Activated CD8-positive, alpha-beta memory T cell treated with anti-CD3 and anti-CD28 coated beads, Interleukin-2, amount 50 U/mL, for 24 hours (primary cell): ENCODE measurements at regions not wholly inside any gene's neighbourhood (a gene's known extent, or its start where the extent isn't known, plus 50 kb on each side); places are given as distances from the start of the nearest gene placed in this dataset.
"Not testable (repeated sequence)": the region's sequence is repeated elsewhere in the genome, so short reads cannot be mapped to it uniquely, and the experiment has no call there.

Experiments used
- DNase-seq: peaks from one replicate; pipeline ENCODE4 v3.0.0-alpha.2; 2020; ENCODE audit errors: extremely low read depth

GRCh38 chr9:106218854-106219253 lies 524.5 kb downstream of the TMEM38B start:
- no peak for DNase-seq

- DNase-seq = no peak
These were observed 526.1 kb downstream of the TMEM38B start for GRCh38 chr9:106220415-106220814.

- no peak for DNase-seq
These were observed 534.5 kb downstream of the TMEM38B start for GRCh38 chr9:106228861-106229260.

- no peak for DNase-seq
These were observed 538.8 kb downstream of the TMEM38B start for GRCh38 chr9:106233116-106233515.

- not testable (repeated sequence) for DNase-seq
These were observed 566.6 kb downstream of the TMEM38B start for GRCh38 chr9:106260908-106261307.

GRCh38 chr9:106277966-106278365 lies 583.6 kb downstream of the TMEM38B start:
- DNase-seq = no peak

- DNase-seq = no peak
These were observed 579.2 kb upstream of the ZNF462 start for GRCh38 chr9:106283769-106284168.

GRCh38 chr9:106284296-106284695 lies 578.7 kb upstream of the ZNF462 start:
- no peak for DNase-seq

GRCh38 chr9:106286249-106286648 lies 576.7 kb upstream of the ZNF462 start:
- no peak for DNase-seq

- DNase-seq = no peak
These were observed 575.8 kb upstream of the ZNF462 start for GRCh38 chr9:106287091-106287631.

- DNase-seq = no peak
These were observed 575.2 kb upstream of the ZNF462 start for GRCh38 chr9:106287731-106288130.

- DNase-seq = no peak
These were observed 574.3 kb upstream of the ZNF462 start for GRCh38 chr9:106288689-106289088.

GRCh38 chr9:106291786-106292185 lies 571.2 kb upstream of the ZNF462 start:
- DNase-seq = no peak

- DNase-seq = no peak
These were observed 566.5 kb upstream of the ZNF462 start for GRCh38 chr9:106296426-106296825.

GRCh38 chr9:106298997-106299396 lies 564.0 kb upstream of the ZNF462 start:
- no peak for DNase-seq

- DNase-seq = no peak
These were observed 558.5 kb upstream of the ZNF462 start for GRCh38 chr9:106304401-106304920.

GRCh38 chr9:106305428-106306133 lies 557.4 kb upstream of the ZNF462 start:
- DNase-seq = no peak

- DNase-seq = no peak
These were observed 555.3 kb upstream of the ZNF462 start for GRCh38 chr9:106307670-106308069.

- no peak for DNase-seq
These were observed 553.0 kb upstream of the ZNF462 start for GRCh38 chr9:106309925-106310324.

- DNase-seq = no peak
These were observed 552.2 kb upstream of the ZNF462 start for GRCh38 chr9:106310782-106311181.

GRCh38 chr9:106312906-106313305 lies 550.1 kb upstream of the ZNF462 start:
- DNase-seq = no peak

- no peak for DNase-seq
These were observed 548.5 kb upstream of the ZNF462 start for GRCh38 chr9:106314476-106314875.

GRCh38 chr9:106321394-106322180 lies 541.4 kb upstream of the ZNF462 start:
- DNase-seq = no peak
